H9 (cell line): ENCODE measurements at regions not wholly inside any gene's neighbourhood (a gene's known extent, or its start where the extent isn't known, plus 50 kb on each side); places are given as distances from the start of the nearest gene placed in this dataset.
A peak's percentile ranks its signal among the peaks of the same experiment; 100 is the strongest.

ENCODE experiments used
- DNase-seq: peaks from one replicate; pipeline ENCODE4 v3.0.0-alpha.2; 2017
- H2AFZ ChIP-seq: one replicate; pipeline ENCODE4 v1.6.1; 2013; ENCODE audit warnings: mild to moderate bottlenecking, low read length, control low read depth, moderate library complexity
- H2AK5ac ChIP-seq: 2 replicates; pipeline ENCODE4 v1.6.1; 2013; ENCODE audit warnings: low read length, control low read depth, mixed read lengths; ENCODE audit not compliant: insufficient read length
- H2BK120ac ChIP-seq: one replicate; pipeline ENCODE4 v1.6.1; 2013; ENCODE audit warnings: low read depth, mild to moderate bottlenecking, low read length, control low read depth, inconsistent platforms; ENCODE audit not compliant: poor library complexity, severe bottlenecking
- H2BK12ac ChIP-seq: 2 replicates; pipeline ENCODE4 v1.6.1; 2013; ENCODE audit warnings: low read length, control low read depth, mixed read lengths, low read depth; ENCODE audit not compliant: insufficient read length
- H2BK15ac ChIP-seq: 2 replicates; pipeline ENCODE4 v1.6.1; 2013; ENCODE audit warnings: low read depth, low read length, control low read depth
- H2BK20ac ChIP-seq: one replicate; pipeline ENCODE4 v1.6.1; 2013; ENCODE audit warnings: low read depth, mild to moderate bottlenecking, low read length, control low read depth, inconsistent platforms; ENCODE audit not compliant: poor library complexity, severe bottlenecking
- H2BK5ac ChIP-seq: 2 replicates; pipeline ENCODE4 v1.6.1; 2013; ENCODE audit warnings: low read length, control low read depth, mixed read lengths; ENCODE audit not compliant: insufficient read length
- H3K14ac ChIP-seq: 2 replicates; pipeline ENCODE4 v1.6.1; 2013; ENCODE audit warnings: low read length, control low read depth; ENCODE audit not compliant: insufficient read depth
- H3K18ac ChIP-seq: 2 replicates; pipeline ENCODE4 v1.6.1; 2013; ENCODE audit warnings: low read depth, mild to moderate bottlenecking, mixed read lengths, low read length, control low read depth; ENCODE audit not compliant: insufficient read length
- H3K23ac ChIP-seq: 2 replicates; pipeline ENCODE4 v1.6.1; 2013; ENCODE audit warnings: low read length, control low read depth, mixed read lengths, low read depth; ENCODE audit not compliant: insufficient read length
- H3K23me2 ChIP-seq: 2 replicates; pipeline ENCODE4 v1.6.1; 2013; ENCODE audit warnings: low read depth, mild to moderate bottlenecking, mixed read lengths, low read length, control low read depth; ENCODE audit not compliant: insufficient read length, poor library complexity, severe bottlenecking
- H3K27ac ChIP-seq: 2 replicates; pipeline ENCODE4 v1.5.1; 2013; ENCODE audit warnings: low read length, control low read depth, mixed read lengths, low read depth; ENCODE audit not compliant: insufficient read length
- H3K27me3 ChIP-seq: 2 replicates; pipeline ENCODE4 v1.6.1; 2013; ENCODE audit warnings: low read length, control low read depth, inconsistent platforms; ENCODE audit not compliant: insufficient read depth
- H3K4ac ChIP-seq: 2 replicates; pipeline ENCODE4 v1.6.1; 2013; ENCODE audit warnings: low read depth, mild to moderate bottlenecking, control low read depth, inconsistent platforms, low read length, moderate library complexity
- H3K4me1 ChIP-seq: 2 replicates; pipeline ENCODE4 v1.6.1; 2013; ENCODE audit warnings: low read length, control low read depth, inconsistent platforms; ENCODE audit not compliant: insufficient read depth
- H3K4me2 ChIP-seq: 2 replicates; pipeline ENCODE4 v1.6.1; 2013; ENCODE audit warnings: low read length, control low read depth, mixed read lengths; ENCODE audit not compliant: insufficient read length, insufficient read depth
- H3K56ac ChIP-seq: 2 replicates; pipeline ENCODE4 v1.6.1; 2013; ENCODE audit warnings: low read depth, mild to moderate bottlenecking, mixed read lengths, low read length, control low read depth; ENCODE audit not compliant: insufficient read length
- H3K79me1 ChIP-seq: 2 replicates; pipeline ENCODE4 v1.6.1; 2013; ENCODE audit warnings: low read depth, mild to moderate bottlenecking, moderate library complexity, low read length, control low read depth, inconsistent platforms; ENCODE audit not compliant: insufficient read depth, poor library complexity, severe bottlenecking
- H3K79me2 ChIP-seq: 2 replicates; pipeline ENCODE4 v1.6.1; 2013; ENCODE audit warnings: low read length, control low read depth, inconsistent platforms; ENCODE audit not compliant: insufficient read depth
- H3K9ac ChIP-seq: 2 replicates; pipeline ENCODE4 v1.6.1; 2013; ENCODE audit warnings: low read length, control low read depth, mixed read lengths; ENCODE audit not compliant: insufficient read length; ENCODE audit errors: extremely low read depth
- H3K9me3 ChIP-seq: one replicate; pipeline ENCODE4 v1.6.1; 2013; ENCODE audit warnings: low read depth, low read length, inconsistent platforms; ENCODE audit not compliant: control insufficient read depth
- H3T11ph ChIP-seq: one replicate; pipeline ENCODE4 v1.6.1; 2013; ENCODE audit warnings: mild to moderate bottlenecking, low read length, control low read depth, inconsistent platforms
- H4K20me1 ChIP-seq: one replicate; pipeline ENCODE4 v1.6.1; 2013; ENCODE audit not compliant: control insufficient read depth, insufficient read length, insufficient read depth
- H4K5ac ChIP-seq: 2 replicates; pipeline ENCODE4 v1.6.1; 2013; ENCODE audit warnings: low read depth, mild to moderate bottlenecking, mixed read lengths, low read length, control low read depth; ENCODE audit not compliant: insufficient read length
- H4K8ac ChIP-seq: replicated peaks from 2 replicates; pipeline ENCODE4 v1.6.1; 2013; ENCODE audit warnings: low read length, control low read depth, mixed read lengths, low read depth; ENCODE audit not compliant: insufficient read length
- H4K91ac ChIP-seq: 2 replicates; pipeline ENCODE4 v1.6.1; 2013; ENCODE audit warnings: low read depth, mild to moderate bottlenecking, moderate library complexity, mixed read lengths, low read length, control low read depth; ENCODE audit not compliant: insufficient read length
- H3K27ac Mint-ChIP-seq, 3 experiments: 2 replicates in 2 of 3; 3 replicates in 1 of 3; pipeline ENCODE4 v1.8.0; 2020 to 2021; ENCODE audit warnings: mixed read lengths in 3 of 3, mild to moderate bottlenecking in 1 of 3, moderate library complexity in 1 of 3
- H3K27me3 Mint-ChIP-seq: 2 replicates; pipeline ENCODE4 v1.8.0; 2021; ENCODE audit warnings: low read depth, mild to moderate bottlenecking, moderate library complexity, mixed read lengths
- H3K36me3 Mint-ChIP-seq, 3 experiments: 2 replicates in 2 of 3; 3 replicates in 1 of 3; pipeline ENCODE4 v1.8.0; 2020 to 2021; ENCODE audit warnings: low read depth in 3 of 3, mixed read lengths in 3 of 3; ENCODE audit not compliant: insufficient read depth in 1 of 3
- H3K4me1 Mint-ChIP-seq, 2 experiments: 2 replicates each; pipeline ENCODE4 v1.8.0; 2020; ENCODE audit warnings: mixed read lengths in 2 of 2
- H3K4me3 Mint-ChIP-seq, 2 experiments: 2 replicates in 1 of 2; 3 replicates in 1 of 2; pipeline ENCODE4 v1.8.0; 2020 to 2021; ENCODE audit warnings: mild to moderate bottlenecking in 2 of 2, mixed read lengths in 2 of 2, moderate library complexity in 1 of 2
- H3K9me3 Mint-ChIP-seq, 2 experiments: 2 replicates in 1 of 2; 3 replicates in 1 of 2; pipeline ENCODE4 v1.8.0; 2020; ENCODE audit warnings: mild to moderate bottlenecking in 2 of 2, mixed read lengths in 2 of 2, moderate library complexity in 1 of 2
- CTCF ChIP-seq: fragments of 200-600 bp; sonication (generic); conservative IDR thresholded peaks from 3 replicates; pipeline ENCODE4 v1.8.0; 2021; ENCODE audit warnings: antibody characterized with exemption, mild to moderate bottlenecking
- WGBS: extraction: QIAGEN DNeasy Blood & Tissue Kit; methylation state at CpG from one replicate; pipeline ENCODE4 v1.1.7; 2013; ENCODE audit warnings: missing lambda C conversion rate, low lambda C conversion rate, mixed read lengths; ENCODE audit not compliant: insufficient read length; ENCODE audit errors: extremely low coverage; 5-methylcytosine and 5-hydroxymethylcytosine counted together

DNA sequence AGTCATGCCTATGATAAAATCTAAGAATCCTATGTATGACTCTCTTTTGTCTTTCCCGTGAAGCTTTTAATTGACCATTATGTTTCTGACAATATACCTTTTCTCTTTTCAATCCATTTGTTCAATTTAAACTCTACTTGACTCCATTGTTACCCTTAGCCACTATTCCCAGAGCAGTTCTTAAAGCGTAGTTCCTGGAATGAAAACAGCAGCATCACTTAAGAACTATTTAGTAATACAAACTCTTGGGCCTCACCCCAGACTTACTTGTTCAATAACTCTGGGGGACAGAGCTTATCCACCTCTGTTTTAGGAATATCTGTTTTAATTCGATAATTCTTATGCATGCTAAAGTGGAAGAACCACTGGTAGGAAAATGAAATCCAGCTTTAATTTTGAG, 358.4 kb downstream of the PRR32 start:
- Histone ChIP-seq H4K20me1 (no peaks in the 10 kb centered on the region), H3K14ac (no peak overlapping the region), H4K5ac (no peak overlapping the region), H2AFZ (no peak overlapping the region), H2BK20ac (no peak overlapping the region), H3K4me1 (no peaks in the 10 kb centered on the region), H2BK15ac (no peak overlapping the region), H3K18ac (no peak overlapping the region), H3K4me2 (no peak overlapping the region), H3K9ac (no peak overlapping the region), H3K23me2 (no peaks in the 10 kb centered on the region), H3K56ac (no peak overlapping the region), H3K27me3 (no peaks in the 10 kb centered on the region), H3K23ac (no peak overlapping the region), H3K4ac (no peak overlapping the region), H4K8ac (no peak overlapping the region), H4K91ac (no peak overlapping the region), H3K9me3 (no peaks in the 10 kb centered on the region), H3K79me2 (no peaks in the 10 kb centered on the region), H2AK5ac (no peak overlapping the region), H3K27ac (no peak overlapping the region), H2BK5ac (no peak overlapping the region), H3K79me1 (no peaks in the 10 kb centered on the region), H3T11ph (no peak overlapping the region), H2BK12ac (no peak overlapping the region), H2BK120ac (no peak overlapping the region)
- Mint-ChIP-seq H3K27ac (peak overlapping the region in 1 of 3 experiments; percentile 22; a peak in 2 of 7 replicates), H3K4me3 (no peak overlapping the region), H3K27me3 (no peaks in the 10 kb centered on the region), H3K9me3 (peaks cover 3 to 10% of the 10 kb centered on the region in 2 experiments; a peak in 3 of 5 replicates), H3K4me1 (peaks cover 6 to 10% of the 10 kb centered on the region in 2 experiments), H3K36me3 (no peaks in the 10 kb centered on the region)
- DNase-seq: no peak
- TF ChIP-seq CTCF: no peak
- no CpG with 5 or more reads among the region's 3 CpGs for WGBS
